ENCODE measurements at regions not wholly inside any gene's neighbourhood (a gene's known extent, or its start where the extent isn't known, plus 50 kb on each side); places are given as distances from the start of the nearest gene placed in this dataset.

DNA sequence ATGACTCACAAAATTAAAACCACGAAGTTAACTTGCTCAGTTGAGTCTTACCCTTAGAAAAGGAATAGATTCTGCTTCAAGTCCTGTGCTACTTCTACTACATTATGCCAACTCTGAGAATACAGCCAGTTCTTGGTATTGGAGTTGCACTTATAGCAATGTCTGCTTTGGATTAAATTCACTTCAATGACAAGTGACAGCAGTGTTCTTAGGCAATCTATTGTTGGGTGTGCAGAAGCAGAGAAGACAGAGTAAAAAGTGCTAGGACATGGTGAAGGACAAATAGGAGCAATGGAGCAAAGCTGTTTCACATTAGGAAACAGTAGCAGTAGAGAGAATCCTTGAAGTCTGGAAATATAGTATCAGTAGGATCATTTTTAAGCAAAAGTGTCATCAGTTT, 713.1 kb downstream of the SI start:
- intact Hi-C loops (cut with micrococcal nuclease) = no loop called here
- ChIA-PET POLR2A (no interaction called here), CTCF (no interaction called here)
- no peak overlapping the region for H3K27ac ChIP-seq (ENCODE audit: low read length in 2 of 2)
- H3K9me3 Mint-ChIP-seq (ENCODE audit: insufficient read depth) = no peaks in the 10 kb centered on the region
- H3K27ac Mint-ChIP-seq = no peak overlapping the region
- no peaks in the 10 kb centered on the region for H3K79me2 ChIP-seq (ENCODE audit: control insufficient read depth, insufficient read depth, low read length)
- WGBS (ENCODE audit: insufficient coverage) = no CpG with 5 or more reads among the region's 1 CpG
- no peaks in the 10 kb centered on the region for H3K4me1 ChIP-seq (ENCODE audit: control insufficient read depth in 2 of 2, insufficient read depth in 2 of 2, low read length in 2 of 2)
- no peak overlapping the region for H3K4me2 ChIP-seq (replicated peaks; ENCODE audit: low read depth, low read length, poor library complexity, severe bottlenecking)
- H3K9me3 ChIP-seq (ENCODE audit: control extremely low read depth in 1 of 3, control insufficient read depth in 2 of 3, insufficient read depth in 1 of 3, low read length in 2 of 3) = no peaks in the 10 kb centered on the region
- TF ChIP-seq, protein P1, sequence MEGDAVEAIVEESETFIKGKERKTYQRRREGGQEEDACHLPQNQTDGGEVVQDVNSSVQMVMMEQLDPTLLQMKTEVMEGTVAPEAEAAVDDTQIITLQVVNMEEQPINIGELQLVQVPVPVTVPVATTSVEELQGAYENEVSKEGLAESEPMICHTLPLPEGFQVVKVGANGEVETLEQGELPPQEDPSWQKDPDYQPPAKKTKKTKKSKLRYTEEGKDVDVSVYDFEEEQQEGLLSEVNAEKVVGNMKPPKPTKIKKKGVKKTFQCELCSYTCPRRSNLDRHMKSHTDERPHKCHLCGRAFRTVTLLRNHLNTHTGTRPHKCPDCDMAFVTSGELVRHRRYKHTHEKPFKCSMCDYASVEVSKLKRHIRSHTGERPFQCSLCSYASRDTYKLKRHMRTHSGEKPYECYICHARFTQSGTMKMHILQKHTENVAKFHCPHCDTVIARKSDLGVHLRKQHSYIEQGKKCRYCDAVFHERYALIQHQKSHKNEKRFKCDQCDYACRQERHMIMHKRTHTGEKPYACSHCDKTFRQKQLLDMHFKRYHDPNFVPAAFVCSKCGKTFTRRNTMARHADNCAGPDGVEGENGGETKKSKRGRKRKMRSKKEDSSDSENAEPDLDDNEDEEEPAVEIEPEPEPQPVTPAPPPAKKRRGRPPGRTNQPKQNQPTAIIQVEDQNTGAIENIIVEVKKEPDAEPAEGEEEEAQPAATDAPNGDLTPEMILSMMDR (IDR thresholded peaks at IDR 0.05) = no peak
- TF ChIP-seq EZH2 (IDR thresholded peaks at IDR 0.05; ENCODE audit: borderline replicate concordance, insufficient read depth, low read depth, low read length, poor library complexity, severe bottlenecking) = no peak
- H3K4me3 Mint-ChIP-seq = no peak overlapping the region
- H4K20me1 ChIP-seq (ENCODE audit: control insufficient read depth, insufficient read depth, low read length, poor library complexity, severe bottlenecking) = no peaks in the 10 kb centered on the region
- no peaks in the 10 kb centered on the region for H3K4me1 Mint-ChIP-seq
- H3K27me3 ChIP-seq (replicated peaks in 1 of 4; ENCODE audit: control extremely low read depth in 1 of 4, control insufficient read depth in 3 of 4, insufficient read depth in 4 of 4, low read length in 3 of 4) = no peaks in the 10 kb centered on the region
- no peak overlapping the region for H3K4me3 ChIP-seq (ENCODE audit: control extremely low read depth in 1 of 5, extremely low read depth in 1 of 5, insufficient read depth in 1 of 5, low read depth in 2 of 5, low read length in 4 of 5)
- DNase-seq (no peak), ATAC-seq (ENCODE audit: low read depth) (no peak)
- H3K27me3 Mint-ChIP-seq = no peaks in the 10 kb centered on the region
- H3K9ac ChIP-seq (ENCODE audit: low read length) = no peak overlapping the region
- no peak overlapping the region for H2AFZ ChIP-seq (ENCODE audit: insufficient read depth, low read depth, low read length, poor library complexity, severe bottlenecking)
- no peaks in the 10 kb centered on the region for H3K36me3 ChIP-seq (replicated peaks in 1 of 2; ENCODE audit: control extremely low read depth in 1 of 2, control insufficient read depth in 1 of 2, extremely low read depth in 1 of 2, insufficient read depth in 2 of 2, low read length in 1 of 2)

DNA sequence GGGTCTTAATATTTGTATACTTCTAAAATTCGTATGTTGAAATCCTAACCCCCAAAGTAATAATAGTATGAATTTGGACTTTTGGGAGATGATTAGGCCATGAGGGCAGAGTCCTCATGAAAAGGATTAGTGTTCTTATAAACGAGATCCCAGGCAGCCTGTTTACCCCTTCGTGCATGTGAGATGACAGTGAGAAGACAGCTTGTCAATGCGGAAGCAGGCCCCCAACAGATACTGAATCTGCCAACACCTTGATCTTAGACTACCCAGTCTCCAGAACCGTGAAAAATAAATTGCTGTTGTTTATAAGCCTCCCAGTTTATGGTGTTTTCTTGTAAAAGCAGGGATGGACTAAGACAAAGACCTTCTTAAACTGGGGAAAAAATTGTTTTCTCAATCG, 714.2 kb downstream of the SI start:
- Mint-ChIP-seq H3K9me3 (ENCODE audit: insufficient read depth) (no peaks in the 10 kb centered on the region), H3K27me3 (no peaks in the 10 kb centered on the region), H3K4me1 (no peaks in the 10 kb centered on the region), H3K27ac (no peak overlapping the region), H3K4me3 (no peak overlapping the region)
- Histone ChIP-seq H3K9ac (ENCODE audit: low read length) (no peak overlapping the region), H3K36me3 (replicated peaks in 1 of 2; ENCODE audit: control extremely low read depth in 1 of 2, control insufficient read depth in 1 of 2, extremely low read depth in 1 of 2, insufficient read depth in 2 of 2, low read length in 1 of 2) (no peaks in the 10 kb centered on the region), H3K27me3 (replicated peaks in 1 of 4; ENCODE audit: control extremely low read depth in 1 of 4, control insufficient read depth in 3 of 4, insufficient read depth in 4 of 4, low read length in 3 of 4) (no peaks in the 10 kb centered on the region), H3K4me3 (ENCODE audit: control extremely low read depth in 1 of 5, extremely low read depth in 1 of 5, insufficient read depth in 1 of 5, low read depth in 2 of 5, low read length in 4 of 5) (no peak overlapping the region), H3K9me3 (ENCODE audit: control extremely low read depth in 1 of 3, control insufficient read depth in 2 of 3, insufficient read depth in 1 of 3, low read length in 2 of 3) (no peaks in the 10 kb centered on the region), H4K20me1 (ENCODE audit: control insufficient read depth, insufficient read depth, low read length, poor library complexity, severe bottlenecking) (no peaks in the 10 kb centered on the region), H3K4me2 (replicated peaks; ENCODE audit: low read depth, low read length, poor library complexity, severe bottlenecking) (no peak overlapping the region), H3K79me2 (ENCODE audit: control insufficient read depth, insufficient read depth, low read length) (no peaks in the 10 kb centered on the region), H3K27ac (ENCODE audit: low read length in 2 of 2) (no peak overlapping the region), H3K4me1 (ENCODE audit: control insufficient read depth in 2 of 2, insufficient read depth in 2 of 2, low read length in 2 of 2) (no peaks in the 10 kb centered on the region), H2AFZ (ENCODE audit: insufficient read depth, low read depth, low read length, poor library complexity, severe bottlenecking) (no peak overlapping the region)
- DNase-seq = no peak
- ChIA-PET CTCF (no interaction called here), POLR2A (no interaction called here)
- intact Hi-C loops (cut with micrococcal nuclease) = no loop called here
- no peak for ATAC-seq (ENCODE audit: low read depth)
- WGBS (ENCODE audit: insufficient coverage) = 60% methylated on average over 1 of the region's 6 CpGs
- TF ChIP-seq, protein P1 (IDR thresholded peaks at IDR 0.05) = no peak
- no peak for TF ChIP-seq EZH2 (IDR thresholded peaks at IDR 0.05; ENCODE audit: borderline replicate concordance, insufficient read depth, low read depth, low read length, poor library complexity, severe bottlenecking)

Measured in B cell (primary cell).